OCI-LY3 (cell line): ENCODE measurements at regions not wholly inside any gene's neighbourhood (a gene's known extent, or its start where the extent isn't known, plus 50 kb on each side); places are given as distances from the start of the nearest gene placed in this dataset.

Source experiments
- H2AFZ ChIP-seq: fragments of 200-600, 300-600 bp; shearing (Covaris generic); 2 replicates; pipeline ENCODE4 v1.6.0; 2014; ENCODE audit warnings: antibody characterized with exemption, low read depth, low read length
- H3K27ac ChIP-seq: fragments of 200-600, 300-600 bp; sonication (generic); 2 replicates; pipeline ENCODE4 v1.5.1; 2014; ENCODE audit warnings: mild to moderate bottlenecking, low read length, moderate library complexity, mixed read lengths
- H3K27me3 ChIP-seq: fragments of 200-600, 300-600 bp; sonication (generic); 2 replicates; pipeline ENCODE4 v1.6.1; 2014; ENCODE audit warnings: low read depth, low read length, mixed read lengths
- H3K36me3 ChIP-seq: fragments of 200-600, 300-600 bp; sonication (generic); replicated peaks from 2 replicates; pipeline ENCODE3; 2014; ENCODE audit warnings: low read depth, low read length, mixed read lengths
- H3K4me1 ChIP-seq: fragments of 300-600, 200-600 bp; sonication (generic); 2 replicates; pipeline ENCODE4 v1.6.1; 2014; ENCODE audit warnings: low read length, mixed read lengths
- H3K4me2 ChIP-seq: fragments of 200-600, 300-600 bp; sonication (generic); 2 replicates; pipeline ENCODE4 v1.6.1; 2014; ENCODE audit warnings: low read length, mixed read lengths
- H3K4me3 ChIP-seq: fragments of 300-600, 200-600 bp; sonication (generic); 2 replicates; pipeline ENCODE4 v1.5.1; 2014; ENCODE audit warnings: antibody characterized with exemption, mild to moderate bottlenecking, low read length, moderate library complexity
- H3K79me2 ChIP-seq: fragments of 300-600, 200-600 bp; shearing (Covaris generic); 2 replicates; pipeline ENCODE4 v1.6.1; 2014; ENCODE audit warnings: mild to moderate bottlenecking, low read length, mixed read lengths
- H3K9ac ChIP-seq: fragments of 300-600, 200-600 bp; shearing (Covaris generic); 2 replicates; pipeline ENCODE4 v1.6.0; 2014; ENCODE audit warnings: mild to moderate bottlenecking, low read length, moderate library complexity
- H3K9me3 ChIP-seq: fragments of 200-600, 300-600 bp; shearing (Covaris generic); 2 replicates; pipeline ENCODE4 v1.6.1; 2014; ENCODE audit warnings: low read length, mixed read lengths; ENCODE audit not compliant: insufficient read depth
- H4K20me1 ChIP-seq: fragments of 200-600, 300-600 bp; sonication (generic); 2 replicates; pipeline ENCODE4 v1.6.1; 2016; ENCODE audit warnings: low read length, mixed read lengths; ENCODE audit not compliant: insufficient read depth
- CTCF ChIP-seq: fragments of 200-600, 300-600 bp; sonication (generic); IDR thresholded peaks from 2 replicates; pipeline ENCODE4 v1.5.1; 2014; ENCODE audit warnings: antibody characterized with exemption, low read length, low read depth
- EZH2phosphoT487 ChIP-seq: fragments of 200-600 bp; shearing (Covaris generic); IDR thresholded peaks from 2 replicates; pipeline ENCODE4 v1.6.1; 2018; ENCODE audit warnings: antibody characterized with exemption, mixed run types, low read depth

- no peak for TF ChIP-seq CTCF
- no peak for TF ChIP-seq EZH2phosphoT487
- H3K36me3 ChIP-seq = no peaks in the 10 kb centered on the region
- H2AFZ ChIP-seq = no peak overlapping the region
- H3K4me2 ChIP-seq = no peak overlapping the region
- H3K79me2 ChIP-seq = no peaks in the 10 kb centered on the region
- H3K27me3 ChIP-seq = no peaks in the 10 kb centered on the region
- no peak overlapping the region for H3K4me3 ChIP-seq
- H3K9ac ChIP-seq = no peak overlapping the region
- H3K9me3 ChIP-seq = no peaks in the 10 kb centered on the region
- H4K20me1 ChIP-seq = no peaks in the 10 kb centered on the region
- H3K27ac ChIP-seq = no peak overlapping the region
- peaks cover 29% of the 10 kb centered on the region for H3K4me1 ChIP-seq
Observed at GRCh38 chr7:81165070-81165469, 246.2 kb upstream of the SEMA3C start.

GRCh38 chr7:81162771-81163525 lies 244.1 kb upstream of the SEMA3C start:
- Histone ChIP-seq H3K4me1 (peaks cover 35% of the 10 kb centered on the region), H3K27me3 (peaks cover 6% of the 10 kb centered on the region; the same call in 1 of the 2 replicates), H3K36me3 (no peaks in the 10 kb centered on the region), H3K27ac (no peak overlapping the region), H3K9me3 (no peaks in the 10 kb centered on the region), H3K9ac (no peak overlapping the region), H3K79me2 (no peaks in the 10 kb centered on the region), H3K4me3 (no peak overlapping the region), H3K4me2 (peak overlapping the region; percentile 37), H2AFZ (no peak overlapping the region), H4K20me1 (no peaks in the 10 kb centered on the region)
- TF ChIP-seq EZH2phosphoT487 (no peak), CTCF (no peak)

- Histone ChIP-seq H2AFZ (no peak overlapping the region), H3K27ac (no peak overlapping the region), H3K79me2 (no peaks in the 10 kb centered on the region), H3K4me2 (no peak overlapping the region), H3K4me3 (no peak overlapping the region), H3K9ac (no peak overlapping the region), H4K20me1 (no peaks in the 10 kb centered on the region), H3K36me3 (no peaks in the 10 kb centered on the region), H3K9me3 (no peaks in the 10 kb centered on the region), H3K4me1 (peaks cover 39% of the 10 kb centered on the region), H3K27me3 (peaks cover 6% of the 10 kb centered on the region; the same call in 1 of the 2 replicates)
- TF ChIP-seq CTCF = no peak
- TF ChIP-seq EZH2phosphoT487 = no peak
Observed at GRCh38 chr7:81162234-81162633, 243.4 kb upstream of the SEMA3C start.

- no peaks in the 10 kb centered on the region for H3K79me2 ChIP-seq
- no peaks in the 10 kb centered on the region for H3K36me3 ChIP-seq
- H3K9ac ChIP-seq = no peak overlapping the region
- TF ChIP-seq CTCF (no peak), EZH2phosphoT487 (no peak)
- H3K4me1 ChIP-seq = peaks cover 46% of the 10 kb centered on the region
- peak overlapping the region; percentile 39 for H3K4me2 ChIP-seq
- H3K27me3 ChIP-seq = peaks cover 6% of the 10 kb centered on the region; the same call in 1 of the 2 replicates
- H4K20me1 ChIP-seq = no peaks in the 10 kb centered on the region
- H3K27ac ChIP-seq = no peak overlapping the region
- no peak overlapping the region for H2AFZ ChIP-seq
- H3K4me3 ChIP-seq = no peak overlapping the region
- H3K9me3 ChIP-seq = no peaks in the 10 kb centered on the region
Observed at GRCh38 chr7:81161451-81162075, 242.7 kb upstream of the SEMA3C start.
